ENCODE measurements at regions not wholly inside any gene's neighbourhood (a gene's known extent, or its start where the extent isn't known, plus 50 kb on each side); places are given as distances from the start of the nearest gene placed in this dataset.

DNA sequence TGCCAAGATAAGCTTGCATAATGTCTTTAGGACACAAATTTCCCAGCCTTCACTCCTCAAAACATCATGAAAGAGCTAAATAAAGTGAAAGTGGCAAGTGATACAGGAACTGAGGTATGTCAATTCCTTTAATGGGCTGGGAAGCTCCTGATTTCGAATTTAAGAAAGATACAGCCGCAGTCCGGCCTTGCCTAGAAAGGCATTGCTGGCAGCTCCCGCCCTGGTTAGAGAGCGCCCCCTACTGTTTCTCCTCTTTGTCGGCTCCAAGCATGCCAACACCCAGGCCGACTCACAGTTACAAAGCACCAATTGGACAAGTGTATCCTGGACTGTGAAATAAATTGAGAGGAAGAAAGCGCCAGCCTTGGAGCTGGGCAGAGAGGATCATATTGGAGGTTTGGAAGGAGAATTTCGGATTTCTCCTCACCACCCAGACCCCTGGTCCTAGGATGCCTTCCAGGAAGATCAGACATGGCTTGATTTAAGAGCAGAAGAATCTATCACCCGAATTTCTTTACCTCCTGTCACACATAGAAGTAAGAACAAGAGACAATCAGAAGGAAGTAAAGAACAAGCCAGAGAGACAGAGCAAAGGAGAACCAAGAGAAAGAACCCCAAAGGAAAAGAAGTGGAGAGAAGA, 84.0 kb downstream of the FAM76B start (continued):
- TF ChIP-seq JUND (IDR thresholded peaks at IDR 0.05; ENCODE audit: low read length) (no peak), CHD1 (IDR thresholded peaks at IDR 0.05; ENCODE audit: low read depth, low read length) (no peak), EGR1 (IDR thresholded peaks at IDR 0.05; ENCODE audit: borderline replicate concordance, low read depth, low read length) (no peak), SIX5 (IDR thresholded peaks at IDR 0.05; ENCODE audit: low read depth, low read length) (no peak), NANOG (IDR thresholded peaks at IDR 0.05; ENCODE audit: insufficient read depth, low read depth, low read length, poor library complexity, severe bottlenecking) (no peak), CBX5 (IDR thresholded peaks at IDR 0.05; ENCODE audit: low read depth, low read length) (no peak), SP4 (IDR thresholded peaks at IDR 0.05; ENCODE audit: low read length) (no peak), SRF (IDR thresholded peaks at IDR 0.05; ENCODE audit: low read depth, low read length) (0 out of 2 replicates have a peak, but pooled peaks have one; percentile 20), CREB1 (IDR thresholded peaks at IDR 0.05) (0 out of 2 replicates have a peak, but pooled peaks have one; percentile 20), POLR2AphosphoS5 (IDR thresholded peaks at IDR 0.05; ENCODE audit: low read depth, low read length) (no peak)
- TF ChIP-seq, protein P1, sequence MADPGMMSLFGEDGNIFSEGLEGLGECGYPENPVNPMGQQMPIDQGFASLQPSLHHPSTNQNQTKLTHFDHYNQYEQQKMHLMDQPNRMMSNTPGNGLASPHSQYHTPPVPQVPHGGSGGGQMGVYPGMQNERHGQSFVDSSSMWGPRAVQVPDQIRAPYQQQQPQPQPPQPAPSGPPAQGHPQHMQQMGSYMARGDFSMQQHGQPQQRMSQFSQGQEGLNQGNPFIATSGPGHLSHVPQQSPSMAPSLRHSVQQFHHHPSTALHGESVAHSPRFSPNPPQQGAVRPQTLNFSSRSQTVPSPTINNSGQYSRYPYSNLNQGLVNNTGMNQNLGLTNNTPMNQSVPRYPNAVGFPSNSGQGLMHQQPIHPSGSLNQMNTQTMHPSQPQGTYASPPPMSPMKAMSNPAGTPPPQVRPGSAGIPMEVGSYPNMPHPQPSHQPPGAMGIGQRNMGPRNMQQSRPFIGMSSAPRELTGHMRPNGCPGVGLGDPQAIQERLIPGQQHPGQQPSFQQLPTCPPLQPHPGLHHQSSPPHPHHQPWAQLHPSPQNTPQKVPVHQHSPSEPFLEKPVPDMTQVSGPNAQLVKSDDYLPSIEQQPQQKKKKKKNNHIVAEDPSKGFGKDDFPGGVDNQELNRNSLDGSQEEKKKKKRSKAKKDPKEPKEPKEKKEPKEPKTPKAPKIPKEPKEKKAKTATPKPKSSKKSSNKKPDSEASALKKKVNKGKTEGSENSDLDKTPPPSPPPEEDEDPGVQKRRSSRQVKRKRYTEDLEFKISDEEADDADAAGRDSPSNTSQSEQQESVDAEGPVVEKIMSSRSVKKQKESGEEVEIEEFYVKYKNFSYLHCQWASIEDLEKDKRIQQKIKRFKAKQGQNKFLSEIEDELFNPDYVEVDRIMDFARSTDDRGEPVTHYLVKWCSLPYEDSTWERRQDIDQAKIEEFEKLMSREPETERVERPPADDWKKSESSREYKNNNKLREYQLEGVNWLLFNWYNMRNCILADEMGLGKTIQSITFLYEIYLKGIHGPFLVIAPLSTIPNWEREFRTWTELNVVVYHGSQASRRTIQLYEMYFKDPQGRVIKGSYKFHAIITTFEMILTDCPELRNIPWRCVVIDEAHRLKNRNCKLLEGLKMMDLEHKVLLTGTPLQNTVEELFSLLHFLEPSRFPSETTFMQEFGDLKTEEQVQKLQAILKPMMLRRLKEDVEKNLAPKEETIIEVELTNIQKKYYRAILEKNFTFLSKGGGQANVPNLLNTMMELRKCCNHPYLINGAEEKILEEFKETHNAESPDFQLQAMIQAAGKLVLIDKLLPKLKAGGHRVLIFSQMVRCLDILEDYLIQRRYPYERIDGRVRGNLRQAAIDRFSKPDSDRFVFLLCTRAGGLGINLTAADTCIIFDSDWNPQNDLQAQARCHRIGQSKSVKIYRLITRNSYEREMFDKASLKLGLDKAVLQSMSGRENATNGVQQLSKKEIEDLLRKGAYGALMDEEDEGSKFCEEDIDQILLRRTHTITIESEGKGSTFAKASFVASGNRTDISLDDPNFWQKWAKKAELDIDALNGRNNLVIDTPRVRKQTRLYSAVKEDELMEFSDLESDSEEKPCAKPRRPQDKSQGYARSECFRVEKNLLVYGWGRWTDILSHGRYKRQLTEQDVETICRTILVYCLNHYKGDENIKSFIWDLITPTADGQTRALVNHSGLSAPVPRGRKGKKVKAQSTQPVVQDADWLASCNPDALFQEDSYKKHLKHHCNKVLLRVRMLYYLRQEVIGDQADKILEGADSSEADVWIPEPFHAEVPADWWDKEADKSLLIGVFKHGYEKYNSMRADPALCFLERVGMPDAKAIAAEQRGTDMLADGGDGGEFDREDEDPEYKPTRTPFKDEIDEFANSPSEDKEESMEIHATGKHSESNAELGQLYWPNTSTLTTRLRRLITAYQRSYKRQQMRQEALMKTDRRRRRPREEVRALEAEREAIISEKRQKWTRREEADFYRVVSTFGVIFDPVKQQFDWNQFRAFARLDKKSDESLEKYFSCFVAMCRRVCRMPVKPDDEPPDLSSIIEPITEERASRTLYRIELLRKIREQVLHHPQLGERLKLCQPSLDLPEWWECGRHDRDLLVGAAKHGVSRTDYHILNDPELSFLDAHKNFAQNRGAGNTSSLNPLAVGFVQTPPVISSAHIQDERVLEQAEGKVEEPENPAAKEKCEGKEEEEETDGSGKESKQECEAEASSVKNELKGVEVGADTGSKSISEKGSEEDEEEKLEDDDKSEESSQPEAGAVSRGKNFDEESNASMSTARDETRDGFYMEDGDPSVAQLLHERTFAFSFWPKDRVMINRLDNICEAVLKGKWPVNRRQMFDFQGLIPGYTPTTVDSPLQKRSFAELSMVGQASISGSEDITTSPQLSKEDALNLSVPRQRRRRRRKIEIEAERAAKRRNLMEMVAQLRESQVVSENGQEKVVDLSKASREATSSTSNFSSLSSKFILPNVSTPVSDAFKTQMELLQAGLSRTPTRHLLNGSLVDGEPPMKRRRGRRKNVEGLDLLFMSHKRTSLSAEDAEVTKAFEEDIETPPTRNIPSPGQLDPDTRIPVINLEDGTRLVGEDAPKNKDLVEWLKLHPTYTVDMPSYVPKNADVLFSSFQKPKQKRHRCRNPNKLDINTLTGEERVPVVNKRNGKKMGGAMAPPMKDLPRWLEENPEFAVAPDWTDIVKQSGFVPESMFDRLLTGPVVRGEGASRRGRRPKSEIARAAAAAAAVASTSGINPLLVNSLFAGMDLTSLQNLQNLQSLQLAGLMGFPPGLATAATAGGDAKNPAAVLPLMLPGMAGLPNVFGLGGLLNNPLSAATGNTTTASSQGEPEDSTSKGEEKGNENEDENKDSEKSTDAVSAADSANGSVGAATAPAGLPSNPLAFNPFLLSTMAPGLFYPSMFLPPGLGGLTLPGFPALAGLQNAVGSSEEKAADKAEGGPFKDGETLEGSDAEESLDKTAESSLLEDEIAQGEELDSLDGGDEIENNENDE (IDR thresholded peaks at IDR 0.05; ENCODE audit: insufficient replicate concordance, low read length) = no peak
